ENCODE measurements at regions not wholly inside any gene's neighbourhood (a gene's known extent, or its start where the extent isn't known, plus 50 kb on each side); places are given as distances from the start of the nearest gene placed in this dataset.

DNA sequence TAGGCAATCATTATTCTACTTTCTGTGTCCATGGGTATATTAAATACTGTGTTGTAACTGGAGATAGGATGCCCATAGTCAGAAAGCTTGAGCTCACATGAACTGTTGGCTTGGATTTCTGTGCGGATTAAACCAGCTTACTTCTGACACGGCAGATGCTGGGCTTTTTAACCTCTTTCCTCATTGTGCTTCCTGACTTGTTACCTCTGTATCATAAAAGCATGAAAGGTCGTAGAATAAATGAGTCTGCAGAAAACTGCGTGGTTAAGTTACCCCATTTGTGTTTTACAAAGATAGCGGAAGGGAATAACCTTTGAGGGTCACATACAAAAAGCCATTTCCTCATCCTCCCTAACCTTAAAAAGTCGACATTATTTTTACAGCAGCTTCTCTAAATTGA lies 199.5 kb upstream of the DMRT1 start:
- no peak overlapping the region for H3K4me2 ChIP-seq
- peaks cover 21% of the 10 kb centered on the region for H3K4me1 ChIP-seq (ENCODE audit: low read depth, poor library complexity, severe bottlenecking)
- no peaks in the 10 kb centered on the region for H3K36me3 ChIP-seq (ENCODE audit: insufficient read depth)
- H2AFZ ChIP-seq (ENCODE audit: low read depth): no peak overlapping the region
- no peaks in the 10 kb centered on the region for H3K27me3 ChIP-seq (ENCODE audit: insufficient read depth, low read depth)
- H4K20me1 ChIP-seq (ENCODE audit: insufficient read depth): no peaks in the 10 kb centered on the region
- no peak overlapping the region for H3K4me3 ChIP-seq (IDR thresholded peaks at IDR 0.05; ENCODE audit: insufficient read depth, low read depth, low read length)
- TF ChIP-seq, protein P1, sequence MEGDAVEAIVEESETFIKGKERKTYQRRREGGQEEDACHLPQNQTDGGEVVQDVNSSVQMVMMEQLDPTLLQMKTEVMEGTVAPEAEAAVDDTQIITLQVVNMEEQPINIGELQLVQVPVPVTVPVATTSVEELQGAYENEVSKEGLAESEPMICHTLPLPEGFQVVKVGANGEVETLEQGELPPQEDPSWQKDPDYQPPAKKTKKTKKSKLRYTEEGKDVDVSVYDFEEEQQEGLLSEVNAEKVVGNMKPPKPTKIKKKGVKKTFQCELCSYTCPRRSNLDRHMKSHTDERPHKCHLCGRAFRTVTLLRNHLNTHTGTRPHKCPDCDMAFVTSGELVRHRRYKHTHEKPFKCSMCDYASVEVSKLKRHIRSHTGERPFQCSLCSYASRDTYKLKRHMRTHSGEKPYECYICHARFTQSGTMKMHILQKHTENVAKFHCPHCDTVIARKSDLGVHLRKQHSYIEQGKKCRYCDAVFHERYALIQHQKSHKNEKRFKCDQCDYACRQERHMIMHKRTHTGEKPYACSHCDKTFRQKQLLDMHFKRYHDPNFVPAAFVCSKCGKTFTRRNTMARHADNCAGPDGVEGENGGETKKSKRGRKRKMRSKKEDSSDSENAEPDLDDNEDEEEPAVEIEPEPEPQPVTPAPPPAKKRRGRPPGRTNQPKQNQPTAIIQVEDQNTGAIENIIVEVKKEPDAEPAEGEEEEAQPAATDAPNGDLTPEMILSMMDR (conservative IDR thresholded peaks at IDR 0.05; ENCODE audit: low read depth, low read length): no peak
- no peak overlapping the region for H3K9ac ChIP-seq
- H3K79me2 ChIP-seq (ENCODE audit: insufficient read depth, low read depth): no peaks in the 10 kb centered on the region
- no peak overlapping the region for H3K27ac ChIP-seq

DNA sequence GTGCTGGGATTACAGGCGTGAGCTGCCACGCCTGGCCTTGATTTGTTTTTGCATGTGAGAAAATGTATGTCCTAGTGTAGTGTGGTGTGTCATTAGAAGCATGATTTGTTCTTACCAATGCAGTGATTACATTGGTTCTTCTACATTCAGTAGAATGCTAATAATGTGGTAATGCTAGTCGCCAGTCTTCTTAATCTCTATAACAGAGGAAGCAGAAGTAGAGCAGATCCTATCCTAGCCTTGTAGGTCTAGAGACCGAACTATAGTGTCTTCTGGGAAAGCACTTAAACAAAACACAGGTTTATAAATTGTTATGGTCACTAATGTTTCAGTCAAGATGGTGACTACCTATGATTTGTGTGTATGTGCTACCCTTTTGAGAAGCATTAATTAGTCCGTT lies 197.5 kb upstream of the DMRT1 start:
- Histone ChIP-seq H3K36me3 (ENCODE audit: insufficient read depth) (no peaks in the 10 kb centered on the region), H3K27me3 (ENCODE audit: insufficient read depth, low read depth) (no peaks in the 10 kb centered on the region), H3K4me1 (ENCODE audit: low read depth, poor library complexity, severe bottlenecking) (peaks cover 3% of the 10 kb centered on the region), H3K9ac (no peak overlapping the region), H4K20me1 (ENCODE audit: insufficient read depth) (no peaks in the 10 kb centered on the region), H3K4me2 (no peak overlapping the region), H3K27ac (no peak overlapping the region), H3K4me3 (IDR thresholded peaks at IDR 0.05; ENCODE audit: insufficient read depth, low read depth, low read length) (no peak overlapping the region), H2AFZ (ENCODE audit: low read depth) (no peak overlapping the region), H3K79me2 (ENCODE audit: insufficient read depth, low read depth) (no peaks in the 10 kb centered on the region)
- TF ChIP-seq, protein P1 (conservative IDR thresholded peaks at IDR 0.05; ENCODE audit: low read depth, low read length): no peak

DNA sequence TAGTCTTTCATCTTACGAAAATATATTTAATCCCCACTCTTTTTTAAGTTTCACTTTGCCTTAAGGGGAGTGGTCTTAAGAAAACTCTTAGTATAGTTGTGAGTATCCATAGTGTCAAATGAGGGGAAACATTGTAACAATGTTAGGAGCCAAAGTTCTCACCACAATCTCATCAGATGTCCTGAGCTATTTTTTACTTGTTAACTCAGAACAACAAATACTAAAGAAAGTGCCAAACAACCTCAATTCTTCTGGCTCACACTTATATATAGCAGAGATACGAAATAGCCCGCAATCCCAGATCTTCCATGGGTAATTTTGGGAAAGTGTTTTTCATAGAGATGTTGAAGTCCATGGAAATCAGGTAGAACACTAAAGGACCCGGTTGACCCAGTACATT lies 194.0 kb upstream of the DMRT1 start:
- Histone ChIP-seq H4K20me1 (ENCODE audit: insufficient read depth) (no peaks in the 10 kb centered on the region), H3K27me3 (ENCODE audit: insufficient read depth, low read depth) (no peaks in the 10 kb centered on the region), H3K27ac (no peak overlapping the region), H3K4me1 (ENCODE audit: low read depth, poor library complexity, severe bottlenecking) (peaks cover 32% of the 10 kb centered on the region), H3K36me3 (ENCODE audit: insufficient read depth) (no peaks in the 10 kb centered on the region), H3K79me2 (ENCODE audit: insufficient read depth, low read depth) (no peaks in the 10 kb centered on the region), H3K9ac (no peak overlapping the region), H3K4me2 (no peak overlapping the region), H2AFZ (ENCODE audit: low read depth) (no peak overlapping the region), H3K4me3 (IDR thresholded peaks at IDR 0.05; ENCODE audit: insufficient read depth, low read depth, low read length) (no peak overlapping the region)
- TF ChIP-seq, protein P1 (conservative IDR thresholded peaks at IDR 0.05; ENCODE audit: low read depth, low read length): no peak

DNA sequence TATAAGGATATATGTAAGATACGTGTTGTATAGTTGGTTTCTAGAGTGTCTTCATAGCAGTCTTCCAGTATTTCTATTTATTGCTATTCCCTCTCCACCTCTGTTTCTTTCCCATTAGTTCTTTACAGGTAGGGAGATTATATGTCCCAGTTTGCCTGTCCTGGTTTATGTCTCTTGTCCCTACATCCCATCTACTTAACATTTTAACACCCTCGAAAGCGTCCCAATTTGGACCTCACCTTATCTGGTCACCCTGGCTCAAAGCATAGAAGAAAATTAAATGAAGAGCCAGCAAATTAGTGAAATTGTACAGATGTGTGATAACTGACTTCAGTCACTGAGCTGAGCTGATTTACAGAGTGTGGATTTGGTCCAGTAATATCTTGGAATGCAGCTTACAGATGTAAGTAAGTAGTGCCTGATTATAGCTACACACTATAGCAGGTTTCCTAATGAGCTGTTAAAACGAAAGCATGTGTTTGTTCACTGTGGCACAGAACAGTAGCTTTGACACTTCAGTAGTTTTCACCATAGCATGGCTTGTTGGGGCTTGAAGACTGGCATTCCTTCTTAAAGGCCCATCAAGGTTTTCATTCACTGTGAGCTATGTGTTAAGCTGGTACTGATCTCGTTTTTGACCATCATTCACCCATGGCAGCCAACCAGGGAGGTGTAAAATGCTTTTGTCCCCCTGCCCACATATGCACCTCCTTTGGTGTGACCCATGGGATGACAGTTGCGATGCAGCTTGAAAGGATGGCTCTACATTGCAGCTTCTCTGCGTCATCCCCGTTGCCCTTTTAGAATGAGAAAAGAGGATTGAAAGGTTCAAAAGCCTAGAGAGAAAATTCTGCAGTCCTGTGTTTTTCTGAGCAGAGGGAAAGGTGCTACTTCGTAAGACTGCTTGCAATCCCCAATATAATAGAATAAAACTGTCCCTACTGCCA lies 192.1 kb upstream of the DMRT1 start:
- Histone ChIP-seq H3K27ac (no peak overlapping the region), H3K36me3 (ENCODE audit: insufficient read depth) (no peaks in the 10 kb centered on the region), H3K79me2 (ENCODE audit: insufficient read depth, low read depth) (no peaks in the 10 kb centered on the region), H3K9ac (no peak overlapping the region), H3K4me3 (IDR thresholded peaks at IDR 0.05; ENCODE audit: insufficient read depth, low read depth, low read length) (no peak overlapping the region), H2AFZ (ENCODE audit: low read depth) (no peak overlapping the region), H3K4me1 (ENCODE audit: low read depth, poor library complexity, severe bottlenecking) (peaks cover 51% of the 10 kb centered on the region), H3K27me3 (ENCODE audit: insufficient read depth, low read depth) (no peaks in the 10 kb centered on the region), H3K4me2 (peak overlapping the region; percentile 25; the same call in 1 of the 2 replicates), H4K20me1 (ENCODE audit: insufficient read depth) (no peaks in the 10 kb centered on the region)
- TF ChIP-seq, protein P1 (conservative IDR thresholded peaks at IDR 0.05; ENCODE audit: low read depth, low read length): no peak

All from KMS-11 (cell line).